ENCODE measurements at regions not wholly inside any gene's neighbourhood (a gene's known extent, or its start where the extent isn't known, plus 50 kb on each side); places are given as distances from the start of the nearest gene placed in this dataset.
A peak's percentile ranks its signal among the peaks of the same experiment; 100 is the strongest.

DNA sequence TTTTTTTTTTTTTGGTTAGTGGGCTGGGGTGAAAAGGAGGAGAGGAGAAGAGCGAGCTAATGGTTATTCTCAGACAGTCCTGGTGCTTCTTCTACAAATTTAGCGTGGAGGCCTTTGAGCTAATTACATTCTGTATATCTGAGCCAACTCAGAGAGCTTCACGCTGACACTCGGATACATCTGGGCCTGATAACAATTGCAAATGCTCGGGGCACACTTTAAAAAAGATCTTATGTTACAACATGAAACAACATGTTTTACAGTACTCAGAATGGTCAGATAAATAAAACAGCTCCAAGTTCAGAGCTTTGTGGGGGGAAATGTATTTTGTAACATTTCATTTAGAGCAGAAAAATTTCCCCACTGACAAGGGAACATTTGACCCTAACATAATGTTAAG lies 966.9 kb upstream of the NR2F2 start:
- no peak for ATAC-seq
- Histone ChIP-seq H3K4me3 (no peak overlapping the region), H3K4me1 (no peaks in the 10 kb centered on the region), H3K36me3 (no peaks in the 10 kb centered on the region), H3K27me3 (no peaks in the 10 kb centered on the region), H3K27ac (no peak overlapping the region), H3K9me3 (peaks cover 0 to 17% of the 10 kb centered on the region in 2 donors)
- DNase-seq, result peak in 2 of 4 donors; percentile 44 to 68
- intact Hi-C loops (cut with DNase I), result no loop called here
- TF ChIP-seq, protein P1, sequence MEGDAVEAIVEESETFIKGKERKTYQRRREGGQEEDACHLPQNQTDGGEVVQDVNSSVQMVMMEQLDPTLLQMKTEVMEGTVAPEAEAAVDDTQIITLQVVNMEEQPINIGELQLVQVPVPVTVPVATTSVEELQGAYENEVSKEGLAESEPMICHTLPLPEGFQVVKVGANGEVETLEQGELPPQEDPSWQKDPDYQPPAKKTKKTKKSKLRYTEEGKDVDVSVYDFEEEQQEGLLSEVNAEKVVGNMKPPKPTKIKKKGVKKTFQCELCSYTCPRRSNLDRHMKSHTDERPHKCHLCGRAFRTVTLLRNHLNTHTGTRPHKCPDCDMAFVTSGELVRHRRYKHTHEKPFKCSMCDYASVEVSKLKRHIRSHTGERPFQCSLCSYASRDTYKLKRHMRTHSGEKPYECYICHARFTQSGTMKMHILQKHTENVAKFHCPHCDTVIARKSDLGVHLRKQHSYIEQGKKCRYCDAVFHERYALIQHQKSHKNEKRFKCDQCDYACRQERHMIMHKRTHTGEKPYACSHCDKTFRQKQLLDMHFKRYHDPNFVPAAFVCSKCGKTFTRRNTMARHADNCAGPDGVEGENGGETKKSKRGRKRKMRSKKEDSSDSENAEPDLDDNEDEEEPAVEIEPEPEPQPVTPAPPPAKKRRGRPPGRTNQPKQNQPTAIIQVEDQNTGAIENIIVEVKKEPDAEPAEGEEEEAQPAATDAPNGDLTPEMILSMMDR (IDR thresholded peaks at IDR 0.05), result no peak

DNA sequence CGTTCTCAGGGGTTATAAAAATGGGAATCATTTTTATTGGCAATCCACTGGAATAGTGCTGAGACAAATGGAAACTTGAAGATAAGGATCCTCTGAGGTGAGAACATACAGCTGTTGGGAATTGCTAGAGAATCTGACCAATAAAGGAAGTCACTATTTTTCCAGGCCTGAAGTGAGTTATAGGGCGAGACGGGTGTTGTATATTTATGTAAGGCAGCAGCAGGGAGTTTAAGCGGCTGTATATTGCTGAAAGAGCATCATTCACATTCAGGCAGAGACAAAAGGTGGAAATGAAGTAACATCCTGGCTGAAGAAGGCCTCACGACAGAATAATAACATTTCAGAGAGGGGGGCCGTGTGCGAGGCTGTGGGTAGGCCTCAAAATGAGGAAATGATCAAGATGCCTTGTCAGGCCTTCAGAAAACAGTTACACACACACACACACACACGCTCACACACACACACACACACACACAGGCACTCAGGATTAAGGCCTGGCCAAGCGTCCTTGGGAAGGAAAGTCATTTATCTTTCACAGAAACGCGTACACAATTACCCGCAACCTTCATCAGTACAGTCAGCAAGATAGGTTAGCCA lies 964.9 kb upstream of the NR2F2 start:
- TF ChIP-seq, protein P1 (IDR thresholded peaks at IDR 0.05), result no peak
- peak in 2 of 4 donors; percentile 54 to 70 for DNase-seq
- intact Hi-C loops (cut with DNase I), result no loop called here
- H3K27me3 ChIP-seq, result no peaks in the 10 kb centered on the region
- H3K36me3 ChIP-seq, result no peaks in the 10 kb centered on the region
- H3K9me3 ChIP-seq, result peaks cover 0 to 17% of the 10 kb centered on the region in 2 donors
- no peak overlapping the region for H3K4me3 ChIP-seq
- H3K4me1 ChIP-seq, result no peaks in the 10 kb centered on the region
- peak; percentile 54 for ATAC-seq
- H3K27ac ChIP-seq, result no peak overlapping the region

DNA sequence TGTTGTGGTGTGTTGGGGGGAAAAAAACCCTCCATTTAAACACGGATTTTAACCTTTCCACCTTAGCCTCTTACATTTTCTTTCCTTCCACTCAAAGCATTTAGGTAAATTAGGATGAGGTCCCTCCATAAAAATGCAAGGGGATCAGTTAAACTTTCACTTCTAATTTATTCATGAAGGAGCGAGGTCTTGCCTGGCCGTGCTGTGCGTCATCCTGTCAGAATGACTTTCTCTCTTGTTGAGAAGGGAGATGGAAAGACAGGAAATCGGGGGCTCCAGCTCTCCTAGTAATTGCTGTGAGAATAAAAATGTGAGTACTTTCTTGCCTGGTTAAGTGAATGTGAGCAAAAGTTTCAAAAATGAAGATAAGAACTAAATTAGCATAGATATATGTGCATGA lies 962.3 kb upstream of the NR2F2 start:
- TF ChIP-seq, protein P1 (IDR thresholded peaks at IDR 0.05), result no peak

DNA sequence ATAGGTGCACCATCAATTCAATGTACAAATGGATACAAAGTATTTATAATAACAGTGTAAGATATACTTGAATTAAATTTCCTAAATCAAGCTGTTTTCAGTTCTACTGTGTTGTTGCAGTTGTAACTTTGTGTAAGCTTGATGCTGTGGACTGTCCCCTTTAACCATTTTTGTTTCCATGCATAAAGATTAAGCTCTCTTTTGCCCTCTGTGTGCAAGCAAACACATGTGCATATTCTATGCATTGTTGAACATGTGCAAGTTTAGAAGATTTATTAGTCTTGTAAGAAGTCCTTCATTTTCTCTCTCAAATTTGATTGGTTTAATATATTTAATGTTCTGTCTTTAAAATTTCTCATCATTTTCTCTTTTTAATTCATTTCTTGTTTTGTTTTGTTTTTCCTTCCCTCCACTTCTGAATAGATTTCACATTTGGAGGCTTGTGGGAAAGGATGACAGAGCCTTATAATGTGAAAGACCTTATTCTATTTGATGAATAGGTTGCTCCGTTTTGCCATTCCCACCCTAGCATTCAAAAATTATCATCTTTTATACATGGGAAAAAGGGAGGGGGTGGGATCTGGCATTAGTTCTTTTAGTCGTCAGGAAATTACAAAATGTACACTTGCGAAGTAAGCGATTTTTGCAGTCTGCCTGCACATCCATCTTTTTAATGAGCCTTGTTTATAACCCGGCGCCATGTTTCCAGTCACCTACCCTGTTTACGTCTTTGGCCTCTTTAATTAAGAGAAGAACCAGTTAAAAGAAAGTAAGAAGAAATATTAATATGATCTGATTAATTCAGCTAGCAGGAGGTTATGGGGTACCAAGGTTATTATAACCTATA lies 961.5 kb upstream of the NR2F2 start:
- H3K4me1 ChIP-seq, result no peaks in the 10 kb centered on the region
- ATAC-seq, result no peak
- no peaks in the 10 kb centered on the region for H3K9me3 ChIP-seq
- no peaks in the 10 kb centered on the region for H3K36me3 ChIP-seq
- TF ChIP-seq, protein P1 (IDR thresholded peaks at IDR 0.05), result no peak
- no peak overlapping the region for H3K4me3 ChIP-seq
- H3K27me3 ChIP-seq, result no peaks in the 10 kb centered on the region
- no peak for DNase-seq
- intact Hi-C loops (cut with DNase I), result no loop called here
- no peak overlapping the region for H3K27ac ChIP-seq

More for the DNA sequence above, 962.3 kb upstream of the NR2F2 start:
- intact Hi-C loops (cut with DNase I), result no loop called here
- Histone ChIP-seq H3K4me3 (no peak overlapping the region), H3K27me3 (no peaks in the 10 kb centered on the region), H3K36me3 (no peaks in the 10 kb centered on the region), H3K4me1 (no peaks in the 10 kb centered on the region), H3K9me3 (no peaks in the 10 kb centered on the region), H3K27ac (no peak overlapping the region)
- DNase-seq, result no peak
- ATAC-seq, result no peak

DNA sequence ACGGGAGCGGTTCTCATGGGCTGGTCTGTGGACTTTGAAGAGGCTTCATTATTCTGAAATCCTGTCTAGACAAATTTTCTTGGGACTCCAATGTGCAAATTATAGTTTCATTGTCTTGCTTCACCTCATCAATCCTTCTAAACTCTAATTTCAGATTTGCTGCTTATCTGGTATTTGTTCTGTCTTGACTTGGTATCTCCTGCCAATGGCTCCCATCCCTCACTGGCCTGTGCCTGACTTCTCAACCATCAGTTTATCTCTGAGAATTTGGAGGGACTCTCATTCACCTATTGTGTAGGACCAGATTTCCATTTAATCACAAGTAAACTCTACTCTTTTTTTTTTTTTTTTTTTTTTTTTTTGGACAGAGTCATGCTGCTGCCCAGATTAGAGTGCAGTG lies 960.2 kb upstream of the NR2F2 start:
- Histone ChIP-seq H3K27me3 (no peaks in the 10 kb centered on the region), H3K36me3 (no peaks in the 10 kb centered on the region), H3K4me3 (no peak overlapping the region), H3K27ac (no peak overlapping the region), H3K4me1 (no peaks in the 10 kb centered on the region), H3K9me3 (no peaks in the 10 kb centered on the region)
- intact Hi-C loops (cut with DNase I), result no loop called here
- TF ChIP-seq, protein P1 (IDR thresholded peaks at IDR 0.05), result no peak
- DNase-seq (no peak), ATAC-seq (no peak)
